GM04503 (cell line): ENCODE measurements at regions not wholly inside any gene's neighbourhood (a gene's known extent, or its start where the extent isn't known, plus 50 kb on each side); places are given as distances from the start of the nearest gene placed in this dataset.
"Not testable (repeated sequence)": the region's sequence is repeated elsewhere in the genome, so short reads cannot be mapped to it uniquely, and the experiment has no call there.

Experiments used
- DNase-seq: peaks from one replicate; pipeline ENCODE4 v3.0.0-alpha.2; 2012; ENCODE audit warnings: low read depth

- no peak for DNase-seq
Observed at GRCh38 chr18:34280000-34280399, 55.3 kb upstream of the NOL4 start.

GRCh38 chr18:34280653-34281052 is 55.9 kb upstream of the NOL4 start:
- DNase-seq, result no peak

GRCh38 chr18:34281290-34281689 is 56.6 kb upstream of the NOL4 start:
- DNase-seq, result no peak

- no peak for DNase-seq
Observed at GRCh38 chr18:34281722-34282121, 57.0 kb upstream of the NOL4 start.

GRCh38 chr18:34283506-34283905 is 58.8 kb upstream of the NOL4 start:
- no peak for DNase-seq

- DNase-seq, result no peak
Observed at GRCh38 chr18:34287825-34288224, 63.1 kb upstream of the NOL4 start.

- DNase-seq, result no peak
Observed at GRCh38 chr18:34292594-34292993, 67.9 kb upstream of the NOL4 start.

- no peak for DNase-seq
Observed at GRCh38 chr18:34297287-34297686, 72.6 kb upstream of the NOL4 start.

GRCh38 chr18:34299828-34300227 is 75.1 kb upstream of the NOL4 start:
- DNase-seq, result no peak

GRCh38 chr18:34311468-34311867 is 86.8 kb upstream of the NOL4 start:
- no peak for DNase-seq

GRCh38 chr18:34314847-34315246 is 90.1 kb upstream of the NOL4 start:
- DNase-seq, result no peak

GRCh38 chr18:34315591-34316352 is 91.1 kb upstream of the NOL4 start:
- DNase-seq, result no peak

- DNase-seq, result no peak
Observed at GRCh38 chr18:34320267-34320666, 95.6 kb upstream of the NOL4 start.

- DNase-seq, result no peak
Observed at GRCh38 chr18:34321066-34321465, 96.4 kb upstream of the NOL4 start.

GRCh38 chr18:34322365-34323289 is 97.9 kb upstream of the NOL4 start:
- no peak for DNase-seq

- DNase-seq, result no peak
Observed at GRCh38 chr18:34329840-34330239, 105.1 kb upstream of the NOL4 start.

GRCh38 chr18:34330308-34330707 is 105.6 kb upstream of the NOL4 start:
- DNase-seq, result no peak

- not testable (repeated sequence) for DNase-seq
Observed at GRCh38 chr18:34330907-34331306, 106.2 kb upstream of the NOL4 start.

GRCh38 chr18:34331343-34331742 is 106.6 kb upstream of the NOL4 start:
- not testable (repeated sequence) for DNase-seq

- DNase-seq, result no peak
Observed at GRCh38 chr18:34339155-34339554, 114.4 kb upstream of the NOL4 start.

GRCh38 chr18:34342960-34343359 is 118.2 kb upstream of the NOL4 start:
- DNase-seq, result no peak

GRCh38 chr18:34345738-34346137 is 121.0 kb upstream of the NOL4 start:
- DNase-seq, result no peak

GRCh38 chr18:34350778-34351177 is 126.1 kb upstream of the NOL4 start:
- DNase-seq, result no peak
